IMR-90 (cell line): ENCODE measurements at regions not wholly inside any gene's neighbourhood (a gene's known extent, or its start where the extent isn't known, plus 50 kb on each side); places are given as distances from the start of the nearest gene placed in this dataset.

Experiments used
- ATAC-seq: fragments of 200-7000 bp; cut with Tn5 transposase; 2 replicates; pipeline ENCODE4 v1.9.1; 2020; ENCODE audit warnings: low read depth, mild to moderate bottlenecking, moderate library complexity
- BruUV-seq: library from RNA; stranded (reverse); fragments of 400-500 nt; replicated peaks from 2 replicates; lab custom pipeline; 2021; lab: Mats Ljungman, UMichigan
- CTCF ChIA-PET: fragments of 300-600 bp; formaldehyde crosslinking; extraction: SDS; loops from one replicate; lab custom pipeline; 2021; ENCODE audit warnings: antibody characterized with exemption; lab: Yijun Ruan, JAX
- POLR2A ChIA-PET: fragments of 300-600 bp; sonication (Branson Sonifier 250); formaldehyde crosslinking; loops from one replicate; lab custom pipeline; 2022; ENCODE audit warnings: antibody characterized with exemption; ENCODE audit not compliant: unreplicated experiment; lab: Charles Lee
- DNase-seq: peaks from one replicate; pipeline ENCODE4 v3.0.0; 2013
- H2AFZ ChIP-seq: replicated peaks from 2 replicates; pipeline ENCODE3; 2013; ENCODE audit warnings: low read length, mild to moderate bottlenecking; ENCODE audit not compliant: poor library complexity
- H2AK5ac ChIP-seq: 2 replicates; pipeline ENCODE4 v1.6.1; 2013; ENCODE audit warnings: low read depth, low read length, inconsistent platforms
- H2AK9ac ChIP-seq: replicated peaks from 2 replicates; pipeline ENCODE3; 2013; ENCODE audit warnings: mild to moderate bottlenecking, low read depth, low read length, moderate library complexity; ENCODE audit not compliant: poor library complexity
- H2BK120ac ChIP-seq: 2 replicates; pipeline ENCODE4 v1.6.1; 2013; ENCODE audit warnings: low read depth, low read length, inconsistent platforms
- H2BK15ac ChIP-seq: 3 replicates; pipeline ENCODE4 v1.6.1; 2013; ENCODE audit warnings: low read depth, low read length, inconsistent platforms
- H2BK20ac ChIP-seq: 2 replicates; pipeline ENCODE4 v1.6.1; 2013; ENCODE audit warnings: low read depth, mild to moderate bottlenecking, inconsistent platforms, low read length, moderate library complexity
- H2BK5ac ChIP-seq: 2 replicates; pipeline ENCODE4 v1.6.1; 2013; ENCODE audit warnings: mild to moderate bottlenecking, low read depth, low read length, inconsistent platforms; ENCODE audit not compliant: poor library complexity, severe bottlenecking
- H3K14ac ChIP-seq: replicated peaks from 2 replicates; pipeline ENCODE4 v1.6.1; 2013; ENCODE audit warnings: low read depth, low read length, inconsistent platforms
- H3K18ac ChIP-seq: 2 replicates; pipeline ENCODE4 v1.6.1; 2013; ENCODE audit warnings: low read depth, low read length, control low read depth
- H3K23ac ChIP-seq: 2 replicates; pipeline ENCODE4 v1.6.1; 2013; ENCODE audit warnings: low read depth, low read length, inconsistent platforms
- H3K27ac ChIP-seq: 2 replicates; pipeline ENCODE4 v1.5.1; 2013; ENCODE audit warnings: mild to moderate bottlenecking, control low read depth, low read length; ENCODE audit not compliant: insufficient read depth
- H3K27me3 ChIP-seq: 2 replicates; pipeline ENCODE4 v1.6.1; 2013; ENCODE audit warnings: low read length; ENCODE audit not compliant: control insufficient read depth, insufficient read depth
- H3K36me3 ChIP-seq: 2 replicates; pipeline ENCODE4 v1.6.1; 2013; ENCODE audit warnings: low read length, mixed read lengths; ENCODE audit not compliant: control insufficient read depth, insufficient read depth
- H3K4ac ChIP-seq: 2 replicates; pipeline ENCODE4 v1.6.1; 2013; ENCODE audit warnings: low read depth, low read length, inconsistent platforms
- H3K4me1 ChIP-seq: 2 replicates; pipeline ENCODE4 v1.6.1; 2013; ENCODE audit warnings: low read length, mixed read lengths; ENCODE audit not compliant: control insufficient read depth, insufficient read depth
- H3K4me2 ChIP-seq: 2 replicates; pipeline ENCODE4 v1.6.1; 2013; ENCODE audit warnings: low read depth, mild to moderate bottlenecking, control low read depth, low read length, moderate library complexity
- H3K4me3 ChIP-seq: 2 replicates; pipeline ENCODE4 v1.5.1; 2013; ENCODE audit warnings: low read depth, mild to moderate bottlenecking, control low read depth, low read length, moderate library complexity; ENCODE audit not compliant: insufficient read depth
- H3K56ac ChIP-seq: 2 replicates; pipeline ENCODE4 v1.6.1; 2013; ENCODE audit warnings: low read length, inconsistent platforms; ENCODE audit not compliant: insufficient read depth; ENCODE audit errors: extremely low read depth
- H3K79me1 ChIP-seq, 2 experiments: 2 replicates each; pipeline ENCODE4 v1.6.1; 2013; ENCODE audit warnings: low read length in 2 of 2, inconsistent platforms in 1 of 2, low read depth in 1 of 2
- H3K9ac ChIP-seq: 2 replicates; pipeline ENCODE4 v1.6.1; 2013; ENCODE audit warnings: low read depth, low read length, control low read depth
- H3K9me1 ChIP-seq: 2 replicates; pipeline ENCODE4 v1.6.1; 2013; ENCODE audit warnings: low read length, inconsistent platforms; ENCODE audit not compliant: insufficient read depth
- H3K9me3 ChIP-seq: 2 replicates; pipeline ENCODE4 v1.6.1; 2013; ENCODE audit warnings: low read length; ENCODE audit not compliant: control insufficient read depth, insufficient read depth
- H4K20me1 ChIP-seq: 2 replicates; pipeline ENCODE4 v1.6.1; 2013; ENCODE audit warnings: low read length, inconsistent platforms; ENCODE audit not compliant: insufficient read depth
- H4K5ac ChIP-seq: 2 replicates; pipeline ENCODE4 v1.6.1; 2013; ENCODE audit warnings: mild to moderate bottlenecking, low read depth, low read length, control low read depth
- H4K8ac ChIP-seq, 2 experiments: 2 replicates each; pipeline ENCODE4 v1.6.1; 2013; ENCODE audit warnings: low read depth in 2 of 2, low read length in 2 of 2, control low read depth in 1 of 2, inconsistent platforms in 1 of 2
- H4K91ac ChIP-seq: 2 replicates; pipeline ENCODE4 v1.6.1; 2013; ENCODE audit warnings: low read depth, low read length, inconsistent platforms; ENCODE audit not compliant: insufficient read depth
- BHLHE40 ChIP-seq: fragments of 150-350 bp; IDR thresholded peaks from 2 replicates; pipeline ENCODE4 v1.6.1; 2016; ENCODE audit warnings: mild to moderate bottlenecking, low read depth, low read length
- CEBPB ChIP-seq: IDR thresholded peaks from 2 replicates; pipeline ENCODE4 v1.6.1; 2012; ENCODE audit warnings: low read depth, low read length, improper control_type of control experiment
- CHD1 ChIP-seq: IDR thresholded peaks from 2 replicates; pipeline ENCODE4 v1.6.1; 2012; ENCODE audit warnings: low read depth, low read length, improper control_type of control experiment
- FOS ChIP-seq: fragments of 150-350 bp; IDR thresholded peaks from 2 replicates; pipeline ENCODE4 v1.6.1; 2016; ENCODE audit warnings: low read depth, low read length
- MAFK ChIP-seq: IDR thresholded peaks from 2 replicates; pipeline ENCODE4 v1.6.1; 2012; ENCODE audit warnings: low read depth, low read length, improper control_type of control experiment
- MAZ ChIP-seq: IDR thresholded peaks from 2 replicates; pipeline ENCODE4 v1.6.1; 2012; ENCODE audit warnings: low read depth, mild to moderate bottlenecking, low read length, improper control_type of control experiment, moderate library complexity, borderline replicate concordance
- MXI1 ChIP-seq: IDR thresholded peaks from 2 replicates; pipeline ENCODE4 v1.6.1; 2012; ENCODE audit warnings: low read depth, mild to moderate bottlenecking, low read length, moderate library complexity, borderline replicate concordance
- NFE2L2 ChIP-seq: fragments of 150-350 bp; IDR thresholded peaks from 2 replicates; pipeline ENCODE4 v1.6.1; 2016; ENCODE audit warnings: low read depth, mild to moderate bottlenecking, low read length
- POLR2A ChIP-seq: IDR thresholded peaks from 2 replicates; pipeline ENCODE4 v1.6.1; 2012; ENCODE audit warnings: mild to moderate bottlenecking, low read depth, low read length
- RAD21 ChIP-seq: IDR thresholded peaks from 2 replicates; pipeline ENCODE4 v1.6.1; 2012; ENCODE audit warnings: low read length, improper control_type of control experiment
- RCOR1 ChIP-seq: IDR thresholded peaks from 2 replicates; pipeline ENCODE4 v1.6.1; 2012; ENCODE audit warnings: mild to moderate bottlenecking, low read length, improper control_type of control experiment; ENCODE audit not compliant: insufficient replicate concordance
- RFX5 ChIP-seq: IDR thresholded peaks from 2 replicates; pipeline ENCODE4 v1.8.0; 2012; ENCODE audit warnings: low read depth, mild to moderate bottlenecking, low read length, moderate library complexity
- SMC3 ChIP-seq: fragments of 150-350 bp; IDR thresholded peaks from 2 replicates; pipeline ENCODE4 v1.6.1; 2016; ENCODE audit warnings: low read depth, mild to moderate bottlenecking, antibody characterized with exemption, low read length, moderate library complexity
- WGBS, 2 experiments: methylation state at CpG; one replicate each; pipeline versions ENCODE4 v1.1.5 to v1.1.7; 2013; ENCODE audit warnings: missing lambda C conversion rate in 2 of 2; ENCODE audit not compliant: insufficient read length in 1 of 2; ENCODE audit errors: extremely low coverage in 2 of 2; 5-methylcytosine and 5-hydroxymethylcytosine counted together
- dilution Hi-C: fragments of 300-500 bp; cut with HindIII; formaldehyde crosslinking; loops from one replicate; pipeline ENCODE4 v1.14.3; 2018; ENCODE audit warnings: low sequenced_read_pairs; ENCODE audit not compliant: unreplicated experiment
- in situ Hi-C: fragments of 300-500 bp; cut with MboI; formaldehyde crosslinking; loops from 3 replicates; pipeline ENCODE4 v1.14.3; 2019; ENCODE audit warnings: low sequenced_read_pairs, inconsistent platforms, mixed read lengths
- intact Hi-C: fragments of 100-400 bp; cut with micrococcal nuclease; formaldehyde crosslinking; loops from 2 replicates; pipeline ENCODE4 v1.10.0; 2022
- TF ChIP-seq, protein P1 (sequence below): fragments of 150-350 bp; IDR thresholded peaks from 2 replicates; pipeline ENCODE4 v1.6.1; 2016; ENCODE audit warnings: low read depth, mild to moderate bottlenecking, low read length, moderate library complexity, borderline replicate concordance
- TF ChIP-seq, protein P2 (sequence below): fragments of 150-350 bp; IDR thresholded peaks from 2 replicates; pipeline ENCODE4 v1.6.1; 2017; ENCODE audit warnings: mild to moderate bottlenecking, antibody characterized with exemption, low read length, low read depth
- TF ChIP-seq, protein P3 (sequence below): conservative IDR thresholded peaks from 2 replicates; pipeline ENCODE4 v1.5.1; 2012; ENCODE audit warnings: mild to moderate bottlenecking, low read depth, low read length, improper control_type of control experiment

DNA sequence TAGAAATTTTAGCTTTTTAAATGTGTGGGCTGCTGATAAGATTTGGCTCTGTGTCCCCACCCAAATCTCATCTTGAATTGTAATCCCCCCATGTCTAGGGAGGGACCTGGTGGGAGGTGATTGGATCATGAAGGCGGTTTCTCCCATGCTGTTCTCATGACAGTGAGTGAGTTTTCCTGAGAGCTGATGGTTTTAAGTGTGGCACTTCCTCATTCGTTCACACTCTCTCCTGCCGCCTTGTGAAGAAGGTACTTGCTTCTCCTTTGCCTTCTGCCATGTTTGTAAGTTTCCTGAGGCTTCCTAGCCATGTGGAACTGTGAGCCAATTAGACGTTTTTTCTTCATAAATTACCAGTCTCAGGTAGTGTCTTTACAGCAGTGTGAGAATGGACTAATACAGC, 127.8 kb upstream of the MVB12B start:
- Histone ChIP-seq H3K18ac (no peak overlapping the region), H3K27ac (no peak overlapping the region), H2AFZ (no peak overlapping the region), H3K4ac (no peak overlapping the region), H2AK5ac (no peak overlapping the region), H2AK9ac (no peak overlapping the region), H4K5ac (no peak overlapping the region), H3K4me1 (no peaks in the 10 kb centered on the region), H3K14ac (no peak overlapping the region), H3K9me1 (no peaks in the 10 kb centered on the region), H4K8ac (no peak overlapping the region), H4K20me1 (no peaks in the 10 kb centered on the region), H3K27me3 (peaks cover 11% of the 10 kb centered on the region), H3K9me3 (no peaks in the 10 kb centered on the region), H3K23ac (no peak overlapping the region), H4K91ac (no peak overlapping the region), H3K9ac (no peak overlapping the region), H2BK5ac (no peak overlapping the region), H3K56ac (no peak overlapping the region), H2BK20ac (no peak overlapping the region), H2BK120ac (no peak overlapping the region), H2BK15ac (no peak overlapping the region), H3K36me3 (no peaks in the 10 kb centered on the region), H3K4me3 (no peak overlapping the region), H3K4me2 (no peak overlapping the region), H3K79me1 (no peaks in the 10 kb centered on the region)
- no peak for DNase-seq
- POLR2A ChIA-PET, result no interaction called here
- dilution Hi-C loops, result no loop called here
- BruUV-seq, result no TSS peak
- TF ChIP-seq MAFK (no peak), MAZ (no peak), FOS (no peak), RAD21 (no peak), CHD1 (no peak), SMC3 (no peak), BHLHE40 (no peak), MXI1 (no peak), NFE2L2 (no peak), POLR2A (no peak), RCOR1 (no peak), CEBPB (no peak), RFX5 (no peak)
- TF ChIP-seq, protein P1, sequence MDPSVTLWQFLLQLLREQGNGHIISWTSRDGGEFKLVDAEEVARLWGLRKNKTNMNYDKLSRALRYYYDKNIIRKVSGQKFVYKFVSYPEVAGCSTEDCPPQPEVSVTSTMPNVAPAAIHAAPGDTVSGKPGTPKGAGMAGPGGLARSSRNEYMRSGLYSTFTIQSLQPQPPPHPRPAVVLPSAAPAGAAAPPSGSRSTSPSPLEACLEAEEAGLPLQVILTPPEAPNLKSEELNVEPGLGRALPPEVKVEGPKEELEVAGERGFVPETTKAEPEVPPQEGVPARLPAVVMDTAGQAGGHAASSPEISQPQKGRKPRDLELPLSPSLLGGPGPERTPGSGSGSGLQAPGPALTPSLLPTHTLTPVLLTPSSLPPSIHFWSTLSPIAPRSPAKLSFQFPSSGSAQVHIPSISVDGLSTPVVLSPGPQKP, result no peak
- TF ChIP-seq, protein P2, sequence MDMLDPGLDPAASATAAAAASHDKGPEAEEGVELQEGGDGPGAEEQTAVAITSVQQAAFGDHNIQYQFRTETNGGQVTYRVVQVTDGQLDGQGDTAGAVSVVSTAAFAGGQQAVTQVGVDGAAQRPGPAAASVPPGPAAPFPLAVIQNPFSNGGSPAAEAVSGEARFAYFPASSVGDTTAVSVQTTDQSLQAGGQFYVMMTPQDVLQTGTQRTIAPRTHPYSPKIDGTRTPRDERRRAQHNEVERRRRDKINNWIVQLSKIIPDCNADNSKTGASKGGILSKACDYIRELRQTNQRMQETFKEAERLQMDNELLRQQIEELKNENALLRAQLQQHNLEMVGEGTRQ, result no peak
- TF ChIP-seq, protein P3, sequence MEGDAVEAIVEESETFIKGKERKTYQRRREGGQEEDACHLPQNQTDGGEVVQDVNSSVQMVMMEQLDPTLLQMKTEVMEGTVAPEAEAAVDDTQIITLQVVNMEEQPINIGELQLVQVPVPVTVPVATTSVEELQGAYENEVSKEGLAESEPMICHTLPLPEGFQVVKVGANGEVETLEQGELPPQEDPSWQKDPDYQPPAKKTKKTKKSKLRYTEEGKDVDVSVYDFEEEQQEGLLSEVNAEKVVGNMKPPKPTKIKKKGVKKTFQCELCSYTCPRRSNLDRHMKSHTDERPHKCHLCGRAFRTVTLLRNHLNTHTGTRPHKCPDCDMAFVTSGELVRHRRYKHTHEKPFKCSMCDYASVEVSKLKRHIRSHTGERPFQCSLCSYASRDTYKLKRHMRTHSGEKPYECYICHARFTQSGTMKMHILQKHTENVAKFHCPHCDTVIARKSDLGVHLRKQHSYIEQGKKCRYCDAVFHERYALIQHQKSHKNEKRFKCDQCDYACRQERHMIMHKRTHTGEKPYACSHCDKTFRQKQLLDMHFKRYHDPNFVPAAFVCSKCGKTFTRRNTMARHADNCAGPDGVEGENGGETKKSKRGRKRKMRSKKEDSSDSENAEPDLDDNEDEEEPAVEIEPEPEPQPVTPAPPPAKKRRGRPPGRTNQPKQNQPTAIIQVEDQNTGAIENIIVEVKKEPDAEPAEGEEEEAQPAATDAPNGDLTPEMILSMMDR, result no peak
- no peak for ATAC-seq
- WGBS, 2 experiments, result no CpG with 5 or more reads among the region's 4 CpGs
- in situ Hi-C loops, result no loop called here
- CTCF ChIA-PET, result interaction anchor here (0.6 kb wide), 1 partner anchor 689 kb away, joined by 3 read pairs; no protein-coding TSS in a partner anchor
- intact Hi-C loops, result no loop called here
